Cardiac fibroblast (primary cell): ENCODE measurements at regions not wholly inside any gene's neighbourhood (a gene's known extent, or its start where the extent isn't known, plus 50 kb on each side); places are given as distances from the start of the nearest gene placed in this dataset.

Experiments used
- DNase-seq, 2 donors: peaks; one replicate each; pipeline versions ENCODE4 v3.0.0 to v3.0.0-alpha.2; 2010; ENCODE audit warnings: low read depth in 2 of 2
- H3K4me3 ChIP-seq, 2 donors: replicated peaks in 1 of 2; 1 replicate in 1 of 2; 2 replicates in 1 of 2; pipeline ENCODE4 v1.5.1; 2011; ENCODE audit warnings: low read depth in 2 of 2, low read length in 2 of 2, mild to moderate bottlenecking in 2 of 2, moderate library complexity in 1 of 2
- CTCF ChIP-seq: IDR thresholded peaks from one replicate; pipeline ENCODE4 v1.5.1; 2011; ENCODE audit warnings: low read depth, mild to moderate bottlenecking, low read length, inconsistent platforms

- DNase-seq = peak; percentile 85 to 94
These were observed 556.1 kb downstream of the SOX6 start for GRCh38 chr11:15800111-15800800.

GRCh38 chr11:15801126-15801525, 555.2 kb downstream of the SOX6 start:
- TF ChIP-seq CTCF = no peak
- DNase-seq = no peak
- no peak overlapping the region for H3K4me3 ChIP-seq

More at GRCh38 chr11:15800111-15800800, 556.1 kb downstream of the SOX6 start:
- TF ChIP-seq CTCF = no peak
- no peak overlapping the region for H3K4me3 ChIP-seq

GRCh38 chr11:15801616-15802015, 554.7 kb downstream of the SOX6 start:
- DNase-seq = peak in 1 of 2 donors; percentile 22
- no peak overlapping the region for H3K4me3 ChIP-seq
- TF ChIP-seq CTCF = no peak

GRCh38 chr11:15805726-15806125, 550.6 kb downstream of the SOX6 start:
- no peak for DNase-seq
- TF ChIP-seq CTCF = no peak
- no peak overlapping the region for H3K4me3 ChIP-seq

GRCh38 chr11:15806217-15806616, 550.1 kb downstream of the SOX6 start:
- TF ChIP-seq CTCF = no peak
- no peak for DNase-seq
- H3K4me3 ChIP-seq = no peak overlapping the region

GRCh38 chr11:15807827-15808226, 548.5 kb downstream of the SOX6 start:
- no peak for TF ChIP-seq CTCF
- H3K4me3 ChIP-seq = no peak overlapping the region
- DNase-seq = no peak

GRCh38 chr11:15810082-15810481, 546.3 kb downstream of the SOX6 start:
- no peak overlapping the region for H3K4me3 ChIP-seq
- no peak for DNase-seq
- no peak for TF ChIP-seq CTCF
